Breast epithelium (tissue), 3 donors: ENCODE measurements at regions not wholly inside any gene's neighbourhood (a gene's known extent, or its start where the extent isn't known, plus 50 kb on each side); places are given as distances from the start of the nearest gene placed in this dataset.

ENCODE experiments used
- POLR2AphosphoS5 ChIP-seq, 3 donors: sonication (generic); formaldehyde crosslinking; IDR thresholded peaks; one replicate each; pipeline ENCODE4 v1.6.1; 2017; ENCODE audit warnings: antibody characterized with exemption in 3 of 3
- TF ChIP-seq, protein P1 (sequence below), 3 donors: fragments of 450-650 bp; IDR thresholded peaks; one replicate each; pipeline ENCODE4 v1.5.1; 2016 to 2017; ENCODE audit warnings: antibody characterized with exemption in 3 of 3, mild to moderate bottlenecking in 3 of 3, moderate library complexity in 3 of 3

DNA sequence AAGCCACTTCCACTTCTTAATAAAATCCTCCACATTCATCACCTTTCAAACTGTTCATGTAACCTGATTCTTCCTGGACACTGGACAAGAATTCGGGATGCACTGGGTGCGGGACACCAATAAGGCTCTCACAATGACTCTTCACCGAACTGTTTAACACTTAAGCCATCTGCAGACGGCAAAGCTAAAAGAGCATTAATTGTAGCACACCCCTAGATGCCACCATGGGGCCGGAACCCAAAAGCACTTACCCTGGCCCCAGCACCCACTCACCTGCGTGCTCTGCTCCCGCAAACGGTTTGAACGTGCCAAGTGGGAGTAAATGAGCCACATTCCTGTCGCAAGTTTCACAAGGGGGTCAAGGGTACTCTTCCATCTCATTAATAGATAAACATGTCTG, 254.3 kb upstream of the PRR20A start:
- TF ChIP-seq, protein P1, sequence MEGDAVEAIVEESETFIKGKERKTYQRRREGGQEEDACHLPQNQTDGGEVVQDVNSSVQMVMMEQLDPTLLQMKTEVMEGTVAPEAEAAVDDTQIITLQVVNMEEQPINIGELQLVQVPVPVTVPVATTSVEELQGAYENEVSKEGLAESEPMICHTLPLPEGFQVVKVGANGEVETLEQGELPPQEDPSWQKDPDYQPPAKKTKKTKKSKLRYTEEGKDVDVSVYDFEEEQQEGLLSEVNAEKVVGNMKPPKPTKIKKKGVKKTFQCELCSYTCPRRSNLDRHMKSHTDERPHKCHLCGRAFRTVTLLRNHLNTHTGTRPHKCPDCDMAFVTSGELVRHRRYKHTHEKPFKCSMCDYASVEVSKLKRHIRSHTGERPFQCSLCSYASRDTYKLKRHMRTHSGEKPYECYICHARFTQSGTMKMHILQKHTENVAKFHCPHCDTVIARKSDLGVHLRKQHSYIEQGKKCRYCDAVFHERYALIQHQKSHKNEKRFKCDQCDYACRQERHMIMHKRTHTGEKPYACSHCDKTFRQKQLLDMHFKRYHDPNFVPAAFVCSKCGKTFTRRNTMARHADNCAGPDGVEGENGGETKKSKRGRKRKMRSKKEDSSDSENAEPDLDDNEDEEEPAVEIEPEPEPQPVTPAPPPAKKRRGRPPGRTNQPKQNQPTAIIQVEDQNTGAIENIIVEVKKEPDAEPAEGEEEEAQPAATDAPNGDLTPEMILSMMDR (IDR thresholded peaks at IDR 0.05): no peak
- no peak for TF ChIP-seq POLR2AphosphoS5 (IDR thresholded peaks at IDR 0.05)
